ENCODE measurements at regions not wholly inside any gene's neighbourhood (a gene's known extent, or its start where the extent isn't known, plus 50 kb on each side); places are given as distances from the start of the nearest gene placed in this dataset.

GRCh38 chr5:83787631-83788030 is 67.0 kb upstream of the HAPLN1 start:
- TF ChIP-seq, protein P1, sequence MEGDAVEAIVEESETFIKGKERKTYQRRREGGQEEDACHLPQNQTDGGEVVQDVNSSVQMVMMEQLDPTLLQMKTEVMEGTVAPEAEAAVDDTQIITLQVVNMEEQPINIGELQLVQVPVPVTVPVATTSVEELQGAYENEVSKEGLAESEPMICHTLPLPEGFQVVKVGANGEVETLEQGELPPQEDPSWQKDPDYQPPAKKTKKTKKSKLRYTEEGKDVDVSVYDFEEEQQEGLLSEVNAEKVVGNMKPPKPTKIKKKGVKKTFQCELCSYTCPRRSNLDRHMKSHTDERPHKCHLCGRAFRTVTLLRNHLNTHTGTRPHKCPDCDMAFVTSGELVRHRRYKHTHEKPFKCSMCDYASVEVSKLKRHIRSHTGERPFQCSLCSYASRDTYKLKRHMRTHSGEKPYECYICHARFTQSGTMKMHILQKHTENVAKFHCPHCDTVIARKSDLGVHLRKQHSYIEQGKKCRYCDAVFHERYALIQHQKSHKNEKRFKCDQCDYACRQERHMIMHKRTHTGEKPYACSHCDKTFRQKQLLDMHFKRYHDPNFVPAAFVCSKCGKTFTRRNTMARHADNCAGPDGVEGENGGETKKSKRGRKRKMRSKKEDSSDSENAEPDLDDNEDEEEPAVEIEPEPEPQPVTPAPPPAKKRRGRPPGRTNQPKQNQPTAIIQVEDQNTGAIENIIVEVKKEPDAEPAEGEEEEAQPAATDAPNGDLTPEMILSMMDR (IDR thresholded peaks at IDR 0.05; ENCODE audit: control extremely low read depth in 1 of 3, insufficient read depth in 1 of 3, low read depth in 1 of 3, low read length in 3 of 3): no peak
- TF ChIP-seq PHF8 (conservative IDR thresholded peaks at IDR 0.05; ENCODE audit: low read depth, low read length) (no peak), EP300 (IDR thresholded peaks at IDR 0.05; ENCODE audit: borderline replicate concordance in 1 of 2, low read depth in 2 of 2, low read length in 2 of 2) (no peak), ZNF274 (IDR thresholded peaks at IDR 0.05; ENCODE audit: borderline replicate concordance, extremely low read depth, low read length) (no peak), EZH2 (IDR thresholded peaks at IDR 0.05; ENCODE audit: low read depth, low read length, severe bottlenecking) (no peak), YY1 (IDR thresholded peaks at IDR 0.05; ENCODE audit: low read depth, low read length) (no peak)
